NCI-H526 treated with DMSO at 0.1 percent for 48 hours (cell line): ENCODE measurements at regions not wholly inside any gene's neighbourhood (a gene's known extent, or its start where the extent isn't known, plus 50 kb on each side); places are given as distances from the start of the nearest gene placed in this dataset.
"Not testable (repeated sequence)": the region's sequence is repeated elsewhere in the genome, so short reads cannot be mapped to it uniquely, and the experiment has no call there.

ENCODE experiments used
- DNase-seq: peaks from one replicate; lab custom pipeline; 2025; lab: John Stamatoyannopoulos, UW

DNA sequence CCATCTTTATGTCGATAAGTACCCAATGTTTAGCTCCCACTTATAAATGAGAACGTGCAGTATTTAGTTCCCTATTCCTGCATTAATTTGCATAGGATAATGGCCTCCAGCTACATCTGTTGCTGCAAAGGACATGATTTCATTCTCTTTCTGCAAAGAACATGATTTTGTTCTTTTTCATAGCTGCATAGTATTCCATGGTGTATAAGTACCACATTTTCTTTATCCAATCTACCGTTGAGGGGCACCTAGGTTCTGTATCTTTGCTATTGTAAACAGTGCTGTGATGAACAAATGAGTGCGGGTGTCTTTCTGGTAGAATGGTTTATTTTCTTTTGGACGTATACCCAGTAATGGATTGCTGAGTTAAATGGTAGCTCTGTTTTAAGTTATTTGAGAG is 63.0 kb downstream of the HLX start:
- DNase-seq, result no peak

DNA sequence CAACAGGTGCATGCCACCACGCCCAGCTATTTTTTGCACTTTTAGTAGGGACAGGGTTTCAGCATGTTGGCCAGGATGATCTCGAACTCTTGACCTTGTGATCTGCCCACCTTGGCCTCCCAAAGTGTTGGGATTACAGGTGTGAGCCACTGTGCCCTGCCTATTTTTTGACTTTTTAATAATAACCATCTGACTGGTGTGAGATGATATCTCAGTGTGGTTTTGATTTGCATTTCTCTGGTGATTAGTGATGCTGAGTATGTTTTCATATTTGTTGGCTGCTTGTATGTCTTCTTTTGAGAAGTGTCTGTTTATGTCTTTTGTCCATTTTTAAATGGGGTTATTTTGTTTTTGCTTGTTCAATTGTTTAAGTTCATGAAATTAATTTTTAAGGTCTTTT is 63.7 kb downstream of the HLX start:
- not testable (repeated sequence) for DNase-seq

DNA sequence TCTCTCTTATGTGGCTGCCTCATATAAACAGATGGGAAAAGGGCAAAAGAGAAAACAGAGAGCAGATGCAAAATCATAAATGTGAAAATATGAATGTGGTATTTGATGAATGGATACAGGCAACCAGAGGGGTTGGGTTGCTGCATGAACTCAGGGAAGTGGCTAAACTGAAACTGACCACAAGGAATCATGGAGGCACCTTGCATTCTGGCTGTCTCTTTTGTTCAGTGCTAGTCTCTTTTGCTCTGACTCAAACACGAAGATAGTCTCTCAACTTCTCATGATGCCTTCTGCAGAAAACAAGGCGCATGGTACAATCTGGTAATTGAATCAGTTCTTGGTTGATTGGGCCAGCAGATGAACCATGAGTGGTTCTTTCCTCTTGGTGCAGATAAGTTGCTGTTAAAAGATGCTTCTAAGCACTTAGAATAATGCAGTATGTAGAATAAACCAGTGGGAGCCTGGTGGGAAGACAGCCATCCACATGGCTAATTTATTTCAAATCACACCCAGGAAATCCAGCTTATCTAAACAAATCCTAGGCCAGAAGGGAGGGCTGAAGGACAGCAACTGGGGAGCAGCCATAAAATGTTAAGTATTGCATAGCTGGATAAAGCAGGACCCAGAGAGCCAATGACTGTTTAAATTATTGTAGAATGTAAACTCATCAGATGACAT is 64.2 kb downstream of the HLX start:
- DNase-seq, result no peak

DNA sequence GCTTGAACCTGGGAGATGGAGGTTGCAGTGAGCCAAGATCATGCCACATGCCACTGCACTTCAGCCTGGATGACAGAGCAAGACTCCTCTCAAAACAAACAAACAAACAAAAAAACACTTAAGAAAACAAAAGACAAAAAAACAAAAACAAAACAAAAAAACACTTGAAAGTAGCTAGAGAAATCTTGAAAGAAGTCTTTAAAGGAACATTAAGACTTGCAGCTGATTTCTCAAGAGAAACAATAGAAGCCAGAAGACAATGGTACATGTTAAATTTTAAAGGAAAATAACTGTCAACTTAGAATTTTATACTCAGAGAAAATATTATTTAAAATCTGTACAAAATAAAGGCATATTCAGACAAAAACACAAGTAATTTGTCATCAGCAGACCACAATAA is 71.3 kb downstream of the HLX start:
- no peak for DNase-seq

DNA sequence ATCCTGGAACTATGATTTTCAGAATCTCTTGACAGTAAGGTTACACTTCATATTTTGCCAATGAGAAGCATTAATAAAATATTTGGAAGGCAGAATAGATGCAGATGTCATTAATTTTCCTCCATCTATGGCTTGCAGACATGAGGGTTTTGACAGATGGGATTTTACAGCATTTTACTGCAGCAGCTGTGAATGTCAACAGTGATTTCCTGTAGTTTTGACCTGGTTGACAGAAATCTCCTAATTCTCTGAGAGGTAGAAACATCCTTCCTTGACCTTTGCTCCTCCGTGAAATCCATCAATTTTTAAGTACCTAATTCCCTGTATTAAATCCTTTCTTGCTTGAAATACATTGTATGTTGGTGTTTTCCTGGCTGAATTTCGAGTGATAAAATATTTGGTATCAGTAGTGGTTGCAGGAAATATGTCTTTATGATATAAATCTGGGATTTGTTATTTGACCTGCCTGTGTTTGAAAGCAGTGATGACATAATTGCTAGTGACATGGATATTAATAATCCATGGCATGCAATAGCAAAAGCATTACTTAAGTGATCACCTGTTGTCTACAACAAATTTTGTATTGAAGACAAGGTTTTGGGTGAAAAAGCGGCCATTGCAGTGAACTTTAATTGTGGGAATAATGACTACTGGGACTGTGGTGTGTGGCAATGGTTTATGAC is 73.9 kb downstream of the HLX start:
- DNase-seq, result no peak

DNA sequence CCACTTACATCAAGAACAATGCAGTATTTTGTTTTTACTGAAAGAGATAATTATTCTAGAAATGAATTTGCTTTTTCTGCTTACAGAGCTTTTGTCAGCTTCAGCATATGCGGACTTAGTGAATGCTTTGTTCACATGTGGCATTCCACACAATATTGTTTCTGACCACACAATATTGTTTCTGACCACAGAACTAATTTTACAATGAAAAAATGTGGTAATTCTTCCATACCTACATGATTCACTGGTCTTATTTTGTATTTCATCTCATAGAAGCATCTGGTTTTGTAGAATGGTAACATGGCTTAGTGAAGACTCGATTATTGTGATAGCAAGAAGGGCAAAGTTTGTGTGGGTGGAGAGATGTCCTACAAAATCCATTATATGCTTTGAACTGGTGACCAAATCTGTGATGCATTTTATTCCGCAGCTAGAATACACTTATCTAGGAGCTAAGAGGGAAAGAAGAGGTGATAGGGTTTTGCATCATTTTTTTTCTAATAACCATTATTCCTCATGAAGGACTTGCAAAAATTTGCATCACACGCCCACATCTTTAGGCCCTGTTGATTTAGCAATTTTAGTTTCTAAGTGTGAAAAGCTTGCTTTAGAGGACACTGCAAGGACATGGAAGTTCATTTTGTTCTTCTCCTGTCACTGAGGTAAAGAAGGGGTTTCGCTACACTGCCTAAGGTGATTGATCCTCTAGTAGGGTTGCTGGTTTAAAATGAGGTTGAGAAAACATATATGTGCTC is 75.3 kb downstream of the HLX start:
- DNase-seq, result no peak

DNA sequence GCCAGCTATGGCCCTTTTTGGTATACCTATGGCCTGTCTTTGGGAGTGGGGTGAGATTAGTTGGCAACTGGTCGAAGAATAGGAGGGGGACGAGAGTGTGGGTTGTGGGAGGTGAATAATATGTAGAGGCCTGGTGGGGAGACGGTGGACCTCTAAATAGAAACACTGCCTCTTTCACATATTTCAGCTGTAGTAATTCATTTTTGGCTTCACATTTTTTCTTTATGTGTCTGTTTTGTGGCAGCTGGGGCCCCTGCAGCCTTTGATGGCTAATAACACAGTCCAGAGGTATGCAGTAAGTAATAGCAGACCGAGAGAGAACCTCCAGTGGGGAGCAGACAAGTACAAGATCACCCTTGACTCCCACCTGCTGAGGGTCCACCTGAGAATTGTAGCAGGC is 75.9 kb downstream of the HLX start:
- no peak for DNase-seq

DNA sequence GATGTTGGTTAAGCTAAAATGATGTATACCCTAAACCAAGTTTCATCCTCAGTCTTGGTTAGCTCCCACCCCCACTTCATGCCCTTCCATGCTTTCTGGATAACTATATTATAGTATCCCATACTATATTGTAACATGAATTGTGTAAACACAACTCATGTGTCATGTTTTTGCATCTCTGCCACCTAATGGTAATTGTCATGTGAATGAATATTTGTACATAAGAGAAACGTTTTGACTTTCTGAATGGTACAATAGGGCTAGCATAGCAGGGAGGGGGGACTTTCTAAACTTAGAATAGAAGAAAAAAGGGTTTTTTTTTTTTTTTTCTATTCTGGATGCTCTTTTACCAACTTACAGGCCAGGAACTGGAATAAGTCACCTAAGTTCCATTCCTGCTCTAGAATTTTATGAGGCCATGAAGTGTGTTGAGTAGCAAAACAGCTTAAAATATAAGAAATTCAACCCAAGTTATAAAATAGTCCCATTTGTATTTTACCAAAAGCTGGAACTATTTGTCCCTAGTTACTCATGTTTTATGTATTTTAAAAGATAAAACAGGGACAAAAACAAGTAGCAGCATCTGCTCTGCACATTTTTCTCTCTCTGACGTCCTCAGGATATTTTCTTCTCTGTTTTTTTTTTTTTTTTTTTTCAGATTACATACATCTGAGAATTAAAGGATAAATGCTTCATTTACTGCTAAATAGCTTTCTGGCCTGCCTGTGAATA is 77.4 kb downstream of the HLX start:
- DNase-seq, result no peak

DNA sequence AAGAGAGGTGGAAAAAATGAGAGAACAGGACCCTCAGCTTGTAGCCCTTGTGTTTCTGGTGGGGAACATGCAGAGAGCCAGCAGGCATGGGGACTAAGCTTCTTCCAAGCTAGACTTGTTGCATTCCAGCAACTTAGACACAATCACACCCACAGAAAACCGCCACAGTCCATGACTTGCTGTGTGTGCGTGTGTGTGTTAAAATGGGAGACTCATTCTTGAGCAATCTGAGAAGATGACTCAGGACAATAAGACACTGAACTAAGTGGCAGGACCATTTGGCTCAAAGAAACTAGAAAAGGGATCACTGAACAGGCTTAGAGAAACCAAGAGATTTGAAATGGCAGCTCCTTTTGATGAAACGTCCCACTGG is 78.0 kb downstream of the HLX start:
- DNase-seq, result no peak

DNA sequence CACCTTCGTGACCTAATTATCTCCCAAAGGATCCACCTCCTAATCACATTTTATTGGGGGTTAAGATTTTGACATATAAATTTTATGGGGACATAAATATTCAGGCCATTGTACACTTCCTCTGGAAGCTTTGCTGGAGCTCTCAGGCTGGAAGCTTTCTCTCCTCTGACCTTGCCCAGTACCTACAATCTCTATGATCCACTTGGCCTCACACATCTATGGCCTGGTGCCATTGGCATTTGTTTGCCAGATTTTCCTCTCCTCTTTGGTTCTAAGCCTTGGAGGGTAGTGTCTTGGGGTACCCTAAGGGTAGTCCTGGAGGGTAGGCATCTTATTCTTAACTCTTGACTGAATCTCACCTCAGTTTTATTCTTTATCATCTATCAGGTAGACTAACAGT is 79.0 kb downstream of the HLX start:
- no peak for DNase-seq

DNA sequence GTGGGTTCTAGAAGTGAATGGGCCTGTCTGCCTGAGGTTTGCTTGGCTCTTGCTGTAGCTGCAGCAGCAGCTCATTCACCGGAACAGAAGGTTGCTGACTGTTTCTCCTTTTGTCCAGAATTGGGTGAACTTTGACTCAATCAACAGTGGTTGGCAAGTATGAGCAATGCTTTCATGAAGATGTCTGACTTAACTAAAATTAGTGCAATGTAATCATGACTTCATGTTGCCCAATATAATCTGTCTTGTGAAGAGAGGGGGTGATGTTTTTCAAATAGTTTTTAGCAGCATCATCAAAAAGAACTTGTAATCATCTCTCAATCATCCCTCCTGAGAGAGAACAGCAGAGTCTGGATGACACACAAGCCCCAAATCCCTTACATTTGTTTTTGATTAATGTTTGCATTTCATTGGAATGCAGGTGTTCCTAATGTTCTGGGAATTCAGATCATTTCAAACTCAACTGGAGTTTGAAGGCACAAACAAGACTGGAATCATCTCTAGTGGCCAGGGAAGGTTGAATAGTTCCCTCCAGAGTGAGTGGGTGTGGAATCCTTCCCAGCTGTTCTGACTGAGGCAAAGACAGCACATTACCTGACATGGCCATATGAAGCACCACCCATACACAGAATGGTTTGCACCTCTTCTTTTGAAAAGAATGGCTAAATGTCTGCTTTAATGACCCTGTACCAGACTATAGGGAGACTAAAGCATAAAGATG is 82.9 kb downstream of the HLX start:
- no peak for DNase-seq

DNA sequence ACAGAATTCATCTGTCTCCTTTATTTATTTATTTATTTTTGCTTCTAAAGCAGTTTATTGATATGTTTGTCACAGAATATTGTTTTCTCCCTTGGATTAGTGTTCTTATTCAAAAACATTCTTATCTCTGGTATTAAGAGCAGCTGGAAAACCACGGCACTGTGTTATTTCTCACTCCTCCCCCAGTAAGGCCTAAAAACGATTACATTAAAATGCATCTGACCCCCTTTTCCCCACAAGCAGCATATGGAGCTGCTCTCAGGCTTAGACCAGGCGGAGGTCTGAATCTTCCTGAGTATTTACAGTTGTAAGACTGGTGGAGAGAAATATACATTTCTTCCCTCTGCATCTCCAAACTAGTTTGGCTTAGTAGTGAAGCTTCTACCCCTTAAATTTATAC is 86.8 kb downstream of the HLX start:
- no peak for DNase-seq

DNA sequence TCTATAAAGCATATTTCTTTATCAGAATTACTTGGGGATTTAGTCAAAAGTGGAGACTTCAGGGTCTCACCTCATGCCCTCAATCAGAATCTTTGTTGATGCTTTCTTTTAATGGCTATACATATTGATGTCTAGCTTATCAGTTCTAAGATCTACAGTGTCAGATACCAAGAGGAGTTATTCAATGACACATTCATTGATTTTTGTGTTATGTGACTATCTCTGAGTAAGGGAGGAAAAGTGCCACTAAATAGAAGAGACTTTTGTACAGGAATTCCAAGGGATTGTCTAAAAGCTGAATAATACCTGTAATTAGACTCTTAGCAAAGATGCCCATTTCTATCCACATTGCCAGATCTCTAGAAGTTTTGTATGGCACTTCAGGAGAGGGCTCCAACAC is 87.2 kb downstream of the HLX start:
- no peak for DNase-seq

DNA sequence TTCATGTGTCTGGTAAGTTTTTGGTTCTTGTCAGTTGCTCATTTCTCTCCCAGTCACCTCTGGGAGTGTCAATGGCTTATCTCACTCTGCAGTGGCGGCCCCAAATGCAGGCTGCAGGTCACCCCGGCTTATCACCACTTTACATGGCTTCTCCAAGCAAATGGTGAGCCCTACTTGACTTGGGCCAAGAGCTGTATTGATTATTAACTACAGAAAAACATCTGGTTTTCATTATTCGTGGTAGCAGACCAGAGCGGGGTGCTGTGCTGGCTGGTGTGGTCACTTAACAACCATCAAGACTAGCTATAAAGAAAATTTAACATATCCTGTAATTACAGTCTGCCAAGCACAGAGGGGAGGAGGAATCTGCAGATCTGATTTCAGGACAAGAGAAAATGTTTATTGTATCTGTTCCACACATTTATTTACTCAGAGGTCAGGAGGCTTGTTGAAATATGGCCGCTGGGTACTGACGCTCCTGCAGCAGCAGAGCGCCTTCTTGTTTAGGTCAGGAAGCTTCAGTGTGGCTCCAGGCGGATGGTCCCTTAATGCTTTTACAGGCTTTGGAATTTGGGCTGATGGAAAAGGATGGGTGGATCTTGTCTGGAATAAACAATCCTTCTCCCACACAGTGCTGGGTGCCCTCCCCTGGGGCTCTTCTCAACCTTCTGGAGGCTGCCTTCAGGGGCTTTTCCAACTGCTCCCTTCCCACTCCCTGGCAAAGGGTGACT is 87.8 kb downstream of the HLX start:
- no peak for DNase-seq

DNA sequence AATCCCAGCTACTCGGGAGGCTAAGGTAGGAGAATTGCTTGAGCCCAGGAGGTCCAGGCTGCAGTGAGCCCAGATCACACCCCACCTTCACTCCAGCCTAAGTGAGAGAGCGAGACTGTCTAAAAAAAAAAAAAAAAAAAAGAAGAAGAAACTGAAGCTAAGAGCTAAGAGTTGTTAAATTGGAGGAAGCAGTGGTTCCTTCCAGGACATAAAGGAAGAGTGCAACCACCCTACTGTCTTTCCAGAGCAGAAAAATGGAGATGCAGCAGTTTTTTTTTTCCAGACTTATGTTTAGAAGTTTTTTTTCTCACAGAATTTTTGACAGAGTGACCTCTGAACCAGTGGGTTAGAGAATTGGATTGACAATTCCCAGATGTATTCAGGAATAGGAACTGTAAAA is 88.7 kb downstream of the HLX start:
- DNase-seq, result no peak

DNA sequence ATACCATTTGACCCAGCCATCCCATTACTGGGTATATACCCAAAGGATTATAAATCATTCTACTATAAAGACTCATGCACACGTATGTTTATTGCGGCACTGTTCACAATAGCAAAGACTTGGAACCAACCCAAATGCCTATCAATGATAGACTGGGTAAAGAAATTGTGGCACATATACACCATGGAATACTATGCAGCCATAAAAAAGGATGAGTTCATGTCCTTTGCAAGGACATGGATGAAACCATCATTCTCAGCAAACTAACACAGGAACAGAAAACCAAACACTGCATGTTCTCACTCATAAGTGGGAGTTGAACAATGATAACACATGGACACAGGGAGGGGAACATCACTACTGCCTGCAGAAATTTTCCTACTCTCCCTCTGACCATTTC is 90.0 kb downstream of the HLX start:
- not testable (repeated sequence) for DNase-seq

DNA sequence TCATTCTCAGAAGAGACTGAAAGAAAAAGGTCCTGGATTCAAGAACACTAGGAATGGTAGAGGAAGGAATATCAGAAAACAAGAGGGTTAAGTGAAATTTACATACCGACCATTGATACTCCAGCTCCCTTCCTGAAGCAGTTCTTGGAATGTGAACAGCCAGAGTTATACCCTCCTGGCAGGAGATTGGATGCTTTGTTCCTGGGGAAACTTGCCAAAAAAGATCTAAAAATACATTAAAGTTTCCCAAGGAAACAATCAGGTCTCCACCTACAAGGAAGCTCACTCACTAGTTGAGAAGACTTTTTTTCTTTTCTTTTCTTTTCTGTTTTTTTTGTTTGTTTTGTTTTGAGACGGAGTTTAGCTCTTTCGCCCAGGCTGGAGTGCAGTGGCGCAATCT is 91.1 kb downstream of the HLX start:
- no peak for DNase-seq

DNA sequence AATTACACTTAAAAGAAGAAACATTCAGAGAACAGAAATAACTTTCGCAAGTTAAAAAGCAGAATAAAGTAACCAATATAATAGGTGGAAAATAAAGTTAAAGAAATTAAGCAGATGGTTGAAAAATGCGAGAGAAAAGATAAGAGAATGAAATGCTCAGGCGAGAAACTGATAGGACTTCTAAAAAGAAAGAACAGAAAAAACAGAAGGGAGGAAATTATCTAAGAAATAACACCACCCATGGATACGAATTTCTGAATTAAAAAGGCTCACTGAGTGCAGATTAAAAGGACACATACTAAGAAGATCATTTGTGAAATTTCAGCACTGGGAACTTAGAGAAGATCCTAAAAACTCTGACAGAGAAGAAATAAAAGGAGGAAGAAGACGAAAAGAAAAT is 92.0 kb downstream of the HLX start:
- DNase-seq, result no peak

DNA sequence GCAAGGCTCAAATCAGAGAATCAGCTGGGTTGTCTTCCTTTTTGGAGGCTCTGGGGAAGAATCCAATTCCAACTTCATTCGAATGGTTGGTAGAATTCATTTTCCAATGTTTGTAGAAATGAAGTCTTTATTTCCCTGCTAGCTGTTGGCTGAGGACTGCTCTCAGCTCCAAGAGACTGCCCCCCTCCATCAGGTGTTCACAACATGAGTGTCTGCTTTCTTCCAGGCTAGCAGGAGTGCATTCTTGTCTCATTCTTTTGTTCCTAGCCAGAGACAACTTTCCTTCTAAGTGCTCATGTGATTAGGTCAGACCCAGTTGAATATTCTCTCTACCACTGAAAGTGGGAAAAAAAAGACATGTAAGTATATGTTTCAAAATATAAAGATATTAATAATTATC is 95.2 kb downstream of the HLX start:
- no peak for DNase-seq

DNA sequence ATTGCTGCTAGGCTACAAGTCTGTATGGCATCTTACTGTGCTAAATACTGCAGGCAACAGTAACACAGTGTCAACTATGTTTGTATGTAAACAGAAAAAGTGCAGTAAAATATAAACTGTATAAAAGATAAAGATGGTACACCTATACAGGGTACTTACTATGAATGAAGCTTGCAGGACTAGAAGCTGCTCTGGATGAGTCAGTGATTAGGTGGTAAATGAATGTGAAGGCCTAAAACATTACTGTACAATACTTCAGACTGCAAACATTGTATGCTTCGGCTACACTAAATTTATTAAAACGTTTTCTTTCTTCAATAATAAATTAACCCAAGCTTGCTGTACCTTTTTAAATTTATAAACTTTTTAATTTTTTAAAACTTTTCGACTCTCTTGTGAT is 97.1 kb downstream of the HLX start:
- DNase-seq, result no peak

DNA sequence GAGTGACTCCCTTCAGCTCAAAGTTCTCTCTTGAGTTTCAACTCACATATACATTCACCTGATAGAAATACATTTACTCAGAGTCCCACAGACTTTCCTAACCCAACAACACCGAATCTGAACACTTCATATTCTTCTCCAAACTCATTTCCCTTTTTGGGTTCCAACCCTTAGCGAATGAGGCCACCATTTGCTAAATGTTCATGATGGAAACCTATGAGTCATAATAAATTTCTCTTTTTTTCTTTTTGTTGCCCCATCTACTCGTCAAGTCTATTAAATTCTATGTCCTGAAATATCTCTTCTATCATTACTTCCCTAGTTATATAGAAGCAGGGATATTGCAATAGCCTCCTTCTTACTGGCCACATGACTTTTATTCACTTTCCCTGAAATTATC is 100.1 kb downstream of the HLX start:
- no peak for DNase-seq
